ENCODE measurements at regions not wholly inside any gene's neighbourhood (a gene's known extent, or its start where the extent isn't known, plus 50 kb on each side); places are given as distances from the start of the nearest gene placed in this dataset.

- DNase-seq (no peak), ATAC-seq (ENCODE audit: low read depth) (no peak)
- H2BK15ac ChIP-seq (ENCODE audit: low read depth, low read length), result no peak overlapping the region
- H3K23ac ChIP-seq (ENCODE audit: low read depth, low read length), result no peak overlapping the region
- ChIA-PET POLR2A (ENCODE audit: unreplicated experiment) (no interaction called here), CTCF (no interaction called here)
- H3K14ac ChIP-seq (replicated peaks; ENCODE audit: low read depth, low read length), result no peak overlapping the region
- H3K18ac ChIP-seq (ENCODE audit: low read depth, low read length), result no peak overlapping the region
- no peaks in the 10 kb centered on the region for H3K4me1 ChIP-seq (ENCODE audit: control insufficient read depth, insufficient read depth, low read length)
- H3K4me3 ChIP-seq (ENCODE audit: insufficient read depth, low read depth, low read length), result no peak overlapping the region
- H4K91ac ChIP-seq (ENCODE audit: insufficient read depth, low read depth, low read length), result no peak overlapping the region
- dilution Hi-C loops (cut with HindIII; ENCODE audit: low sequenced_read_pairs, unreplicated experiment), result no loop called here
- no peaks in the 10 kb centered on the region for H3K36me3 ChIP-seq (ENCODE audit: control insufficient read depth, insufficient read depth, low read length)
- no peak overlapping the region for H2AK9ac ChIP-seq (replicated peaks; ENCODE audit: low read depth, low read length, poor library complexity)
- H3K4me2 ChIP-seq (ENCODE audit: low read depth, low read length), result no peak overlapping the region
- H3K9me3 ChIP-seq (ENCODE audit: control insufficient read depth, insufficient read depth, low read length), result peaks cover 4% of the 10 kb centered on the region
- WGBS, 2 experiments (ENCODE audit: extremely low coverage in 2 of 2, insufficient read length in 1 of 2), result no CpG with 5 or more reads among the region's 4 CpGs
- no peak overlapping the region for H2AK5ac ChIP-seq (ENCODE audit: low read depth, low read length)
- no peaks in the 10 kb centered on the region for H3K79me1 ChIP-seq (ENCODE audit: low read depth in 1 of 2, low read length in 2 of 2)
- no peak overlapping the region for H4K5ac ChIP-seq (ENCODE audit: low read depth, low read length)
- no peak overlapping the region for H2AFZ ChIP-seq (replicated peaks; ENCODE audit: low read length, poor library complexity)
- H2BK120ac ChIP-seq (ENCODE audit: low read depth, low read length), result no peak overlapping the region
- TF ChIP-seq CHD1 (IDR thresholded peaks at IDR 0.05; ENCODE audit: low read depth, low read length) (no peak), RAD21 (IDR thresholded peaks at IDR 0.05; ENCODE audit: low read length) (no peak), RFX5 (IDR thresholded peaks at IDR 0.05; ENCODE audit: low read depth, low read length) (no peak), FOS (IDR thresholded peaks at IDR 0.05; ENCODE audit: low read depth, low read length) (no peak), CEBPB (IDR thresholded peaks at IDR 0.05; ENCODE audit: low read depth, low read length) (no peak), POLR2A (IDR thresholded peaks at IDR 0.05; ENCODE audit: low read depth, low read length) (no peak), BHLHE40 (IDR thresholded peaks at IDR 0.05; ENCODE audit: low read depth, low read length) (no peak), MAZ (IDR thresholded peaks at IDR 0.05; ENCODE audit: borderline replicate concordance, low read depth, low read length) (no peak), RCOR1 (IDR thresholded peaks at IDR 0.05; ENCODE audit: insufficient replicate concordance, low read length) (no peak), SMC3 (IDR thresholded peaks at IDR 0.05; ENCODE audit: low read depth, low read length) (no peak), NFE2L2 (IDR thresholded peaks at IDR 0.05; ENCODE audit: low read depth, low read length) (no peak), MXI1 (IDR thresholded peaks at IDR 0.05; ENCODE audit: borderline replicate concordance, low read depth, low read length) (no peak)
- TF ChIP-seq, protein P1, sequence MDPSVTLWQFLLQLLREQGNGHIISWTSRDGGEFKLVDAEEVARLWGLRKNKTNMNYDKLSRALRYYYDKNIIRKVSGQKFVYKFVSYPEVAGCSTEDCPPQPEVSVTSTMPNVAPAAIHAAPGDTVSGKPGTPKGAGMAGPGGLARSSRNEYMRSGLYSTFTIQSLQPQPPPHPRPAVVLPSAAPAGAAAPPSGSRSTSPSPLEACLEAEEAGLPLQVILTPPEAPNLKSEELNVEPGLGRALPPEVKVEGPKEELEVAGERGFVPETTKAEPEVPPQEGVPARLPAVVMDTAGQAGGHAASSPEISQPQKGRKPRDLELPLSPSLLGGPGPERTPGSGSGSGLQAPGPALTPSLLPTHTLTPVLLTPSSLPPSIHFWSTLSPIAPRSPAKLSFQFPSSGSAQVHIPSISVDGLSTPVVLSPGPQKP (IDR thresholded peaks at IDR 0.05; ENCODE audit: borderline replicate concordance, low read depth, low read length), result no peak
- no peak overlapping the region for H3K9ac ChIP-seq (ENCODE audit: low read depth, low read length)
- in situ Hi-C loops (cut with MboI; ENCODE audit: low sequenced_read_pairs), result no loop called here
- H2BK20ac ChIP-seq (ENCODE audit: low read depth, low read length), result no peak overlapping the region
- H3K27me3 ChIP-seq (ENCODE audit: control insufficient read depth, insufficient read depth, low read length), result no peaks in the 10 kb centered on the region
- H3K9me1 ChIP-seq (ENCODE audit: insufficient read depth, low read length), result no peaks in the 10 kb centered on the region
- no peak overlapping the region for H2BK5ac ChIP-seq (ENCODE audit: low read depth, low read length, poor library complexity, severe bottlenecking)
- no peaks in the 10 kb centered on the region for H4K20me1 ChIP-seq (ENCODE audit: insufficient read depth, low read length)
- H3K4ac ChIP-seq (ENCODE audit: low read depth, low read length), result no peak overlapping the region
- intact Hi-C loops (cut with micrococcal nuclease), result no loop called here
- H4K8ac ChIP-seq (ENCODE audit: low read depth in 2 of 2, low read length in 2 of 2), result no peak overlapping the region
- BruUV-seq (replicated peaks), result no TSS peak
- H3K56ac ChIP-seq (ENCODE audit: extremely low read depth, insufficient read depth, low read length), result no peak overlapping the region
- H3K27ac ChIP-seq (ENCODE audit: insufficient read depth, low read length), result no peak overlapping the region
These were observed 377.9 kb downstream of the DNAJB9 start for GRCh38 chr7:108947526-108947925.
